ENCODE measurements at regions not wholly inside any gene's neighbourhood (a gene's known extent, or its start where the extent isn't known, plus 50 kb on each side); places are given as distances from the start of the nearest gene placed in this dataset.

GRCh38 chr22:23514322-23515038 is 65.6 kb downstream of the IGLL1 start:
- Histone ChIP-seq H3K9ac (no peak overlapping the region), H3K4me1 (peaks cover 10 to 26% (median 15%) of the 10 kb centered on the region in 10 experiments), H4K20me1 (no peaks in the 10 kb centered on the region), H3K27ac (no peak overlapping the region), H3K4me2 (no peak overlapping the region), H3K9me3 (replicated peaks in 1 of 11) (no peaks in the 10 kb centered on the region), H3K36me3 (no peaks in the 10 kb centered on the region), H3K27me3 (no peaks in the 10 kb centered on the region), H3K4me3 (no peak overlapping the region)
- no peak for TF ChIP-seq Cebpa-rat (IDR thresholded peaks at IDR 0.05)

DNA sequence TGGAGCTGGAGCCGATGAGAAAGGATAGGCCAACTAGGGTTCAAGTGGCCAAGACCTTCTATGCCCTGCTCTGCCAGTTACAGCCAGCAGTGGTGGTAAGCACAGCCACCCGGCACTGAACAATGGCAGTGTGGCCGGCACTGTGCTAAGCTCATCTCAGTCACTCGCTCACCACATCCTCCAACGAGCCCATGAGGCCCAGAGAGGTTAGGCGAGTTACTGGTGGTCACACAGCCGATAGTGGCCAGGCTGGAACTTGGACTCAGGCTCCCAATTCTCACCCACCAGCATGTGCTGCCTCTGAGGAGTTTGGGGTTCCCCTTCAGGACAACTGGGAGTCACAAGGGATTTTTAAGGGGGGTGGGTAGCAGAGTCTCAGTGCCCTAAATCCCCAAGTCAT is 66.4 kb downstream of the IGLL1 start:
- TF ChIP-seq Cebpa-rat (IDR thresholded peaks at IDR 0.05) = no peak

DNA sequence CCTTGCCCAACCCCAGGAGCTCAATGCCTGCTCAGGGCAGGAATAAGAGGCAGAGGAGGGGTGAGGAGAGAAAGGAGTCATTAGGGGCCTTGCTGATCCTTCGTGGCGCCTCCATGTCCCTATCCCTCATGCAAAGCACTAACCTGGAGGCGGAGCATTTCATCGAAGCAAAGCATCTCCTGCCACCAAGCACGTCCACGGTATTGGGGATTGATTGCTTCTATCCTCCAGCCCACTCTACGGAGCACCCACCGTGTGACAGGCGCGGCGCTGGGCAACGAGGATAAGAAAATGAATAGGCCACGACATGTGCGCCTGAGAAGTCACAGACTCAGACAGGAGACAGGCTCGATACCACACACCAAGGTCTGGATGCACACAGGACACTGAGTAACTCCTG is 67.0 kb downstream of the IGLL1 start:
- H3K36me3 ChIP-seq = no peaks in the 10 kb centered on the region
- no peaks in the 10 kb centered on the region for H4K20me1 ChIP-seq
- H3K9ac ChIP-seq = no peak overlapping the region
- no peak overlapping the region for H3K27ac ChIP-seq
- H3K9me3 ChIP-seq (replicated peaks in 1 of 11) = no peaks in the 10 kb centered on the region
- no peak overlapping the region for H3K4me2 ChIP-seq
- H3K4me3 ChIP-seq = no peak overlapping the region
- H3K4me1 ChIP-seq = peaks cover 0 to 13% (median 2%) of the 10 kb centered on the region in 10 experiments; a peak in 12 of 20 replicates
- H3K27me3 ChIP-seq = no peaks in the 10 kb centered on the region
- no peak for TF ChIP-seq Cebpa-rat (IDR thresholded peaks at IDR 0.05)

More for the DNA sequence above, 66.4 kb downstream of the IGLL1 start:
- Histone ChIP-seq H3K27ac (no peak overlapping the region), H3K4me1 (peaks cover 5 to 19% (median 7%) of the 10 kb centered on the region in 10 experiments), H3K27me3 (no peaks in the 10 kb centered on the region), H3K4me3 (no peak overlapping the region), H3K4me2 (no peak overlapping the region), H3K9ac (no peak overlapping the region), H3K36me3 (no peaks in the 10 kb centered on the region), H3K9me3 (replicated peaks in 1 of 11) (no peaks in the 10 kb centered on the region), H4K20me1 (no peaks in the 10 kb centered on the region)

- Histone ChIP-seq H3K36me3 (no peaks in the 10 kb centered on the region), H4K20me1 (no peaks in the 10 kb centered on the region), H3K9ac (no peak overlapping the region), H3K4me3 (no peak overlapping the region), H3K27me3 (no peaks in the 10 kb centered on the region), H3K4me1 (peaks cover 0 to 12% (median 0%) of the 10 kb centered on the region in 10 experiments; a peak in 3 of 20 replicates), H3K27ac (no peak overlapping the region), H3K9me3 (replicated peaks in 1 of 11) (no peaks in the 10 kb centered on the region), H3K4me2 (no peak overlapping the region)
- no peak for TF ChIP-seq Cebpa-rat (IDR thresholded peaks at IDR 0.05)
These were observed 67.4 kb downstream of the IGLL1 start for GRCh38 chr22:23512721-23513120.

DNA sequence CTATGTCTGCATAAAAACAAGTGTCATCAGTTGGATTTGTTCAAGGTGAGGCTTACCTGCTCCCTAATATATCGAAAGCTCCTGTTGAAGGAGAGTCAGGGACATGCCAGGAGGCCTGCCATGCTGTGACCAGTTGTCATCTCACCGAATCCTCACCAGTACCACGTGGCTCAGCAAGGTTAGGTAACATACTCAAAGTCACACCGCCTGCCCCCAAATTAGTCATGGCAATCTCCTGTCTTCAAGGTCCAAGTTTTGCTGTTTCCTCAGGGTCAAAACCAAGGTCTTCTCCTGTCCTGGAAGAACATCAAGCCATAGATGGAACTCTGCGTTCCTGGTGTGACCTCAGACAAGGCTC is 67.8 kb downstream of the IGLL1 start:
- no peaks in the 10 kb centered on the region for H3K36me3 ChIP-seq
- no peak overlapping the region for H3K9ac ChIP-seq
- no peaks in the 10 kb centered on the region for H4K20me1 ChIP-seq
- no peaks in the 10 kb centered on the region for H3K9me3 ChIP-seq (replicated peaks in 1 of 11)
- no peak for TF ChIP-seq Cebpa-rat (IDR thresholded peaks at IDR 0.05)
- H3K4me1 ChIP-seq = peaks cover 0 to 12% (median 0%) of the 10 kb centered on the region in 10 experiments; a peak in 3 of 20 replicates
- H3K4me2 ChIP-seq = no peak overlapping the region
- H3K27ac ChIP-seq = no peak overlapping the region
- H3K4me3 ChIP-seq = no peak overlapping the region
- H3K27me3 ChIP-seq = no peaks in the 10 kb centered on the region

- Histone ChIP-seq H4K20me1 (no peaks in the 10 kb centered on the region), H3K4me1 (peaks cover 0 to 12% (median 0%) of the 10 kb centered on the region in 10 experiments; a peak in 3 of 20 replicates), H3K36me3 (no peaks in the 10 kb centered on the region), H3K9ac (no peak overlapping the region), H3K4me2 (no peak overlapping the region), H3K27ac (no peak overlapping the region), H3K4me3 (no peak overlapping the region), H3K27me3 (no peaks in the 10 kb centered on the region), H3K9me3 (replicated peaks in 1 of 11) (no peaks in the 10 kb centered on the region)
- no peak for TF ChIP-seq Cebpa-rat (IDR thresholded peaks at IDR 0.05)
These were observed 68.3 kb downstream of the IGLL1 start for GRCh38 chr22:23511627-23512347.

DNA sequence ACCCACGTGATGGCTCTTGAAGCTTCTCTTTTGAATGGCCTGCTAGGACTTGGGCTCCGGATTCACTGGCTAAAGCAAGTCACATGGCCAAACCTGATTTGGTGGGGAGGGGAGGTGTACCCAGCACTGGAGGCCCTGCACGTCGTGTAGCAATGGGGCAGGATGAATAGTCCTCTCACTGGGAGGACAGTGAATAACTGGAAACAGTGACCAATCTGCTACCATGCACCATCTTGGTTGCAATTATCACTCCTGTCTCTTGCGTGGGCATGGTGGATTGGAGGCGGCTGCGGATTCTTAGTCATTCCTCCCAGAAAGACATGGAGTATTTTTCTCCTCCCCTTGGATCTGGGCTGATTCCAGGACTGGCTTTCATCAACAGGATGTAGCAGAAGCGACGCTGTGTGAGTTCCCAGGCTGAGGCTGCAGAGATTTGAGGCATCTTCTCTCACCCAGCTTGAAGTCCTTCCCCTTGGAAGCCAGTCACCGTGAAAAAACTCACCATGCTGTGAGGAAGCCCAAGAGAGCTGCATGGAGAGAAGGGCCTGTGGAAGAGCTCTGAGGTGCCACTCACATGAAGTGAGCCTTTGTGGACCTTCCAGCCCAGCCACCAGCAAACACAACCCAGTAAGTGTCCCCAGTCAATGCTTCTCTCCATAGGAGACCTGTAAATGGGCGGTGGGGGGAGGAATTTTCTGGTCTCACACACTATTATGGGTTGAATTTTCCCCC is 70.4 kb downstream of the IGLL1 start:
- Histone ChIP-seq H4K20me1 (no peaks in the 10 kb centered on the region), H3K4me1 (peaks cover 0 to 16% (median 3%) of the 10 kb centered on the region in 10 experiments; a peak in 16 of 20 replicates), H3K4me2 (no peak overlapping the region), H3K4me3 (no peak overlapping the region), H3K9ac (no peak overlapping the region), H3K27me3 (no peaks in the 10 kb centered on the region), H3K9me3 (replicated peaks in 1 of 11) (no peaks in the 10 kb centered on the region), H3K36me3 (no peaks in the 10 kb centered on the region), H3K27ac (no peak overlapping the region)
- TF ChIP-seq Cebpa-rat (IDR thresholded peaks at IDR 0.05) = no peak

- TF ChIP-seq Cebpa-rat (IDR thresholded peaks at IDR 0.05) = no peak
- no peak overlapping the region for H3K4me3 ChIP-seq
- peak overlapping the region in 6 of 11 experiments; percentile 3 to 55 (median 24); a peak in 6 of 22 replicates for H3K9ac ChIP-seq
- H3K9me3 ChIP-seq (replicated peaks in 1 of 11) = no peaks in the 10 kb centered on the region
- H3K4me2 ChIP-seq = peak overlapping the region in 10 of 11 experiments; percentile 25 to 84 (median 70); a peak in 18 of 22 replicates
- peaks cover 10 to 43% (median 26%) of the 10 kb centered on the region in 10 experiments for H3K4me1 ChIP-seq
- H4K20me1 ChIP-seq = no peaks in the 10 kb centered on the region
- no peaks in the 10 kb centered on the region for H3K27me3 ChIP-seq
- H3K27ac ChIP-seq = peak overlapping the region in 3 of 11 experiments; percentile 12 to 33 (median 18); a peak in 3 of 22 replicates
- no peaks in the 10 kb centered on the region for H3K36me3 ChIP-seq
These were observed 75.6 kb downstream of the IGLL1 start for GRCh38 chr22:23504516-23504915.
